ENCODE measurements at regions not wholly inside any gene's neighbourhood (a gene's known extent, or its start where the extent isn't known, plus 50 kb on each side); places are given as distances from the start of the nearest gene placed in this dataset.

- TF ChIP-seq CTCF (conservative IDR thresholded peaks at IDR 0.05; ENCODE audit: low read length) (no peak), EZH2phosphoT487 (IDR thresholded peaks at IDR 0.05; ENCODE audit: borderline replicate concordance) (no peak)
Measured at GRCh38 chr13:85441364-85441763, 357.9 kb downstream of the SLITRK6 start.
